ENCODE measurements at regions not wholly inside any gene's neighbourhood (a gene's known extent, or its start where the extent isn't known, plus 50 kb on each side); places are given as distances from the start of the nearest gene placed in this dataset.

GRCh38 chrX:39898147-39898546 lies 199.6 kb downstream of the BCOR start:
- no peaks in the 10 kb centered on the region for H3K9me3 ChIP-seq (replicated peaks; ENCODE audit: control insufficient read depth, low read depth, low read length)
- DNase-seq = no peak
- peaks cover 57% of the 10 kb centered on the region for H3K4me1 ChIP-seq (ENCODE audit: control insufficient read depth, insufficient read depth, low read length)
- peaks cover 63% of the 10 kb centered on the region for H3K27me3 ChIP-seq (ENCODE audit: control insufficient read depth, insufficient read depth, low read length)
- H3K4me3 ChIP-seq (ENCODE audit: low read length) = no peak overlapping the region
- 100% methylated on average over 1 of the region's 2 CpGs for WGBS (ENCODE audit: insufficient coverage)
- H3K27ac ChIP-seq (ENCODE audit: low read length) = peak overlapping the region; percentile 72
- no peaks in the 10 kb centered on the region for H3K36me3 ChIP-seq (ENCODE audit: control insufficient read depth, insufficient read depth, low read length)

DNA sequence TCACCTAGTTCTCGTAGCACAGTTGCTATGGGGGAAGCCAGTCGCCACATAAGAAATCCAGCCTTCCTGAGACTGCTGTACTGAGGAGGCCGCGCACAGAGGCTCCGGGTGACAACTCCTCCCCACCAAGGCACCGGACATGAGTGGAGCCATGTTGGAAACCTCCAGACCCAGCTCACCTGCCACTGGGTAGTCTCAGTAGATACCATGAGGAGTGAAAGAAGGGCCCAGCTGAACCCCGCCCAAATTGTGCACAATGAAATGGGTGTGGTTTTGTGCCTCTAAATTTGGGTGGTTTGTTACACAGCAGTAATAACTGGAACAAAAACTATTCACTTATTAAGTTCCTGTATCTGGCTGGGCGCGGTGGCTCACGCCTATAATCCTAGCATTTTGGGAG lies 198.7 kb downstream of the BCOR start:
- WGBS (ENCODE audit: insufficient coverage) = 95% methylated on average over 3 of the region's 10 CpGs
- H3K9me3 ChIP-seq (replicated peaks; ENCODE audit: control insufficient read depth, low read depth, low read length) = no peaks in the 10 kb centered on the region
- DNase-seq = no peak
- H3K36me3 ChIP-seq (ENCODE audit: control insufficient read depth, insufficient read depth, low read length) = no peaks in the 10 kb centered on the region
- peaks cover 57% of the 10 kb centered on the region for H3K4me1 ChIP-seq (ENCODE audit: control insufficient read depth, insufficient read depth, low read length)
- H3K27me3 ChIP-seq (ENCODE audit: control insufficient read depth, insufficient read depth, low read length) = peaks cover 58% of the 10 kb centered on the region
- H3K27ac ChIP-seq (ENCODE audit: low read length) = no peak overlapping the region
- no peak overlapping the region for H3K4me3 ChIP-seq (ENCODE audit: low read length)

GRCh38 chrX:39899856-39900776 lies 197.6 kb downstream of the BCOR start:
- H3K27ac ChIP-seq (ENCODE audit: low read length) = no peak overlapping the region
- no peaks in the 10 kb centered on the region for H3K36me3 ChIP-seq (ENCODE audit: control insufficient read depth, insufficient read depth, low read length)
- H3K4me3 ChIP-seq (ENCODE audit: low read length) = no peak overlapping the region

DNA sequence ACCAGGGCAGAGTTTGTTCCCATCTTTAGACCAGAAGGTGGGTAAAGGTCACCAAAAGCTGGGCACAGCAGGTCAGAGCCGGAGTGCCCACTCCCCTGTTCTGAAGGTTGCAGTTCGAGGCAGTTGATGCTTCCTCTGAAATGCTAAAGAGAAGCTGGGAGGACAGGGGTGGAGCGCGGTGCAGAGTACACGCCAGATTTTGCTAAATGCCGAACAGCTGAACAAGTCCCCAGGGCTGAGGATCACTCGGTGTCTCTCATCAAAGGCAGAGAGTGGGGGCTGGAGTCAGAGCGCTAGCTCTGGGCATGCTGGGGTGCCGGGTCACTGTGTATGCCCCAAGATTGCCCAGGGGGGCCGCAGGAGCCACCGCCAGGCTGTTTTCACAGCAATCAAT lies 197.0 kb downstream of the BCOR start:
- no peaks in the 10 kb centered on the region for H3K36me3 ChIP-seq (ENCODE audit: control insufficient read depth, insufficient read depth, low read length)
- peaks cover 48% of the 10 kb centered on the region for H3K4me1 ChIP-seq (ENCODE audit: control insufficient read depth, insufficient read depth, low read length)
- 22% methylated on average over 8 of the region's 11 CpGs for WGBS (ENCODE audit: insufficient coverage)
- H3K9me3 ChIP-seq (replicated peaks; ENCODE audit: control insufficient read depth, low read depth, low read length) = no peaks in the 10 kb centered on the region
- H3K27me3 ChIP-seq (ENCODE audit: control insufficient read depth, insufficient read depth, low read length) = peaks cover 61% of the 10 kb centered on the region
- H3K27ac ChIP-seq (ENCODE audit: low read length) = no peak overlapping the region
- H3K4me3 ChIP-seq (ENCODE audit: low read length) = no peak overlapping the region
- peak; percentile 73 for DNase-seq

More at GRCh38 chrX:39899856-39900776, 197.6 kb downstream of the BCOR start:
- Histone ChIP-seq H3K9me3 (replicated peaks; ENCODE audit: control insufficient read depth, low read depth, low read length) (no peaks in the 10 kb centered on the region), H3K4me1 (ENCODE audit: control insufficient read depth, insufficient read depth, low read length) (peaks cover 49% of the 10 kb centered on the region), H3K27me3 (ENCODE audit: control insufficient read depth, insufficient read depth, low read length) (peaks cover 61% of the 10 kb centered on the region)
- 65% methylated on average over 13 of the region's 23 CpGs for WGBS (ENCODE audit: insufficient coverage)
- peak; percentile 33 for DNase-seq

GRCh38 chrX:39903343-39903742 lies 194.4 kb downstream of the BCOR start:
- Histone ChIP-seq H3K27me3 (ENCODE audit: control insufficient read depth, insufficient read depth, low read length) (peaks cover 64% of the 10 kb centered on the region), H3K36me3 (ENCODE audit: control insufficient read depth, insufficient read depth, low read length) (no peaks in the 10 kb centered on the region), H3K4me3 (ENCODE audit: low read length) (no peak overlapping the region), H3K9me3 (replicated peaks; ENCODE audit: control insufficient read depth, low read depth, low read length) (no peaks in the 10 kb centered on the region), H3K4me1 (ENCODE audit: control insufficient read depth, insufficient read depth, low read length) (peaks cover 40% of the 10 kb centered on the region), H3K27ac (ENCODE audit: low read length) (no peak overlapping the region)
- WGBS (ENCODE audit: insufficient coverage) = no CpG with 5 or more reads among the region's 3 CpGs
- no peak for DNase-seq

DNA sequence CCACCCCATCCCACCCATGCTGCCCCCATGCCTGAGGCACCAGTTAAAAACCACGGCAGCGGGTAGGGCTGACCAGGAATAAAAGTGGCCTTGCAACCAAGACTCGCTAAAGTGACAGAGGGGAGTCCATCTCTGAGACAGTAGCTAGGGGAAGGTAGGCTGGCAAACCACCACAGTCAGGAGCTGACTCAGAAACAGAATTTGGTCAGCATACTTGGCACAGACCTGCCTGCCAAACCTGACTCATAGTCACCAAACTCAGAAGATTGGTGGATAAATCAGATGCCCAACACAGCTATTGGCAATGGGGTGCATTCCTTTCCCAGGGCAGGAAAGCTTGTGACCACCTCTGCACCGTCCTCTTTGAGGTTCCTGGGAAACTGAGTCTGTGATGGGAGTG lies 193.8 kb downstream of the BCOR start:
- Histone ChIP-seq H3K27me3 (ENCODE audit: control insufficient read depth, insufficient read depth, low read length) (peaks cover 66% of the 10 kb centered on the region), H3K27ac (ENCODE audit: low read length) (no peak overlapping the region), H3K36me3 (ENCODE audit: control insufficient read depth, insufficient read depth, low read length) (no peaks in the 10 kb centered on the region), H3K9me3 (replicated peaks; ENCODE audit: control insufficient read depth, low read depth, low read length) (no peaks in the 10 kb centered on the region), H3K4me3 (ENCODE audit: low read length) (no peak overlapping the region), H3K4me1 (ENCODE audit: control insufficient read depth, insufficient read depth, low read length) (peaks cover 45% of the 10 kb centered on the region)
- DNase-seq = no peak
- WGBS (ENCODE audit: insufficient coverage) = 87% methylated on average over 3 of the region's 4 CpGs

- 66% methylated on average over 16 of the region's 21 CpGs for WGBS (ENCODE audit: insufficient coverage)
- Histone ChIP-seq H3K4me1 (ENCODE audit: control insufficient read depth, insufficient read depth, low read length) (peaks cover 42% of the 10 kb centered on the region), H3K9me3 (replicated peaks; ENCODE audit: control insufficient read depth, low read depth, low read length) (no peaks in the 10 kb centered on the region), H3K36me3 (ENCODE audit: control insufficient read depth, insufficient read depth, low read length) (no peaks in the 10 kb centered on the region), H3K27me3 (ENCODE audit: control insufficient read depth, insufficient read depth, low read length) (peaks cover 63% of the 10 kb centered on the region), H3K27ac (ENCODE audit: low read length) (no peak overlapping the region), H3K4me3 (ENCODE audit: low read length) (no peak overlapping the region)
- DNase-seq = no peak
These were observed 192.8 kb downstream of the BCOR start for GRCh38 chrX:39904816-39905537.

DNA sequence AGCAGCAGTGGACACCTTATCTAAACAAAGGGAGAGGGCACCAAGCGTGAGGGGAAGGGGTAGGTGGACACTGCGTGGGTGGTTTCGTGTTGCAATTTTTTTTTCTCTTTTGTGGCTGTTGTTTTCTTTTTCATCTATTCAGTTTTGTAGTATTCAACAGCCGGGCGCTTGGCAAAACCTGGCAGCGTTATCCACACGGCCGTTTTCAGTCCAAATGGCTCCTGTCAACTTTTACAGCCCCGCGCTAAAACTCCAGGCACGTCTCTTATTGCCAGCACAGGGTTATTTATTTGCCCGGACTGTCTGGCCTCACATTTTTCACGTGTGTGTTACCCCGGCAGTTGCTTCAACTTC lies 192.2 kb downstream of the BCOR start:
- WGBS (ENCODE audit: insufficient coverage) = 52% methylated on average over 11 of the region's 14 CpGs
- Histone ChIP-seq H3K36me3 (ENCODE audit: control insufficient read depth, insufficient read depth, low read length) (no peaks in the 10 kb centered on the region), H3K27ac (ENCODE audit: low read length) (no peak overlapping the region), H3K4me3 (ENCODE audit: low read length) (no peak overlapping the region), H3K4me1 (ENCODE audit: control insufficient read depth, insufficient read depth, low read length) (peaks cover 42% of the 10 kb centered on the region), H3K27me3 (ENCODE audit: control insufficient read depth, insufficient read depth, low read length) (peaks cover 62% of the 10 kb centered on the region), H3K9me3 (replicated peaks; ENCODE audit: control insufficient read depth, low read depth, low read length) (no peaks in the 10 kb centered on the region)
- DNase-seq = peak; percentile 30

- no peak for DNase-seq
- peaks cover 60% of the 10 kb centered on the region for H3K27me3 ChIP-seq (ENCODE audit: control insufficient read depth, insufficient read depth, low read length)
- H3K36me3 ChIP-seq (ENCODE audit: control insufficient read depth, insufficient read depth, low read length) = no peaks in the 10 kb centered on the region
- no peak overlapping the region for H3K27ac ChIP-seq (ENCODE audit: low read length)
- peaks cover 42% of the 10 kb centered on the region for H3K4me1 ChIP-seq (ENCODE audit: control insufficient read depth, insufficient read depth, low read length)
- no peak overlapping the region for H3K4me3 ChIP-seq (ENCODE audit: low read length)
- H3K9me3 ChIP-seq (replicated peaks; ENCODE audit: control insufficient read depth, low read depth, low read length) = no peaks in the 10 kb centered on the region
- 79% methylated on average over 8 of the region's 11 CpGs for WGBS (ENCODE audit: insufficient coverage)
These were observed 191.8 kb downstream of the BCOR start for GRCh38 chrX:39905946-39906345.

GRCh38 chrX:39907964-39908661 lies 189.6 kb downstream of the BCOR start:
- 54% methylated on average over 13 of the region's 16 CpGs for WGBS (ENCODE audit: insufficient coverage)
- no peak for DNase-seq
- no peak overlapping the region for H3K4me3 ChIP-seq (ENCODE audit: low read length)
- peaks cover 35% of the 10 kb centered on the region for H3K4me1 ChIP-seq (ENCODE audit: control insufficient read depth, insufficient read depth, low read length)
- H3K27ac ChIP-seq (ENCODE audit: low read length) = no peak overlapping the region
- no peaks in the 10 kb centered on the region for H3K36me3 ChIP-seq (ENCODE audit: control insufficient read depth, insufficient read depth, low read length)
- H3K27me3 ChIP-seq (ENCODE audit: control insufficient read depth, insufficient read depth, low read length) = peaks cover 59% of the 10 kb centered on the region
- no peaks in the 10 kb centered on the region for H3K9me3 ChIP-seq (replicated peaks; ENCODE audit: control insufficient read depth, low read depth, low read length)

Data from muscle of leg (tissue), 3 donors.